ENCODE measurements at regions not wholly inside any gene's neighbourhood (a gene's known extent, or its start where the extent isn't known, plus 50 kb on each side); places are given as distances from the start of the nearest gene placed in this dataset.

DNA sequence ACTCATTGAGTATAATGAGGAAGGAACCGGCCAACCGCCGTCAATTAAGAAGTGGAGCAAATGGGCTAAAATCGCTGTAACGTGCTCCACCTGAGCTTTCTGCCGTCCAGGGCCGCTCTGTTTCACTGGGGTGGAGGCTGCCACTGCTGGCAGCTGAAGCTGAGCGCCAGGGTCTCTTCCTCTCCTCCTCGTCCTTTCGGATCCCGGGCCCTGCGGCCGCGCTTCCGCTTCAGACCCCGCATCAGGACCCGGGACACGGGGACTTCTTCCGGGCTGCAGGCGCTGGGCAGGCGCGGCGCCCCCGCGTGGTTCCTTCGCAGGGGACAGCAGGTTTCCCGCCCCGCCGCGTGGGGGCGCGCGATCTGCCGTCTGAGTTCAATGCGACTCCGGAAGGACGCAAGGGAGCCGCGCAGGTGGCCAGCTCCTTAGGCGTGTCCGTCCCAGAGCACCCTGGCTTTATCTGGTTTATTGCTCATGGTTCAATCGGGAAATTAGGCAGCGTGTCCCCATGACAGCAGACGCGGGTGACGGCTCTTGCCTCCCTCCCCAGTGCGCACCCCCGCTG is 519.8 kb downstream of the TRIML1 start:
- Histone ChIP-seq H2AFZ (ENCODE audit: low read length) (no peak overlapping the region), H4K91ac (ENCODE audit: low read depth, low read length, poor library complexity) (peak overlapping the region; percentile 66), H3K36me3 (replicated peaks in 1 of 2; ENCODE audit: control insufficient read depth in 2 of 2, insufficient read depth in 2 of 2, low read length in 2 of 2) (no peaks in the 10 kb centered on the region), H2BK120ac (ENCODE audit: low read depth, low read length) (no peak overlapping the region), H3K23ac (ENCODE audit: low read depth, low read length, poor library complexity) (peak overlapping the region; percentile 27), H3K4me2 (ENCODE audit: insufficient read depth, low read length, poor library complexity, severe bottlenecking) (no peak overlapping the region), H2AK5ac (ENCODE audit: low read depth, low read length) (peak overlapping the region; percentile 64), H3K4me1 (ENCODE audit: control insufficient read depth in 2 of 2, insufficient read depth in 1 of 2, low read depth in 1 of 2, low read length in 2 of 2) (no peaks in the 10 kb centered on the region), H3K9me3 (replicated peaks in 1 of 2; ENCODE audit: control insufficient read depth in 2 of 2, insufficient read depth in 1 of 2, low read depth in 1 of 2, low read length in 2 of 2) (no peaks in the 10 kb centered on the region), H2BK12ac (ENCODE audit: low read length) (no peak overlapping the region), H3K9ac (ENCODE audit: low read depth, low read length, poor library complexity) (no peak overlapping the region), H3K27ac (replicated peaks; ENCODE audit: low read length) (no peak overlapping the region), H3K4me3 (ENCODE audit: low read length in 2 of 2) (no peak overlapping the region), H3K18ac (ENCODE audit: low read length) (peak overlapping the region; percentile 87), H3K27me3 (ENCODE audit: control insufficient read depth in 3 of 3, insufficient read depth in 3 of 3, low read depth in 1 of 3, low read length in 3 of 3) (no peaks in the 10 kb centered on the region), H3K4ac (ENCODE audit: low read length) (no peak overlapping the region), H3K14ac (ENCODE audit: low read length) (no peak overlapping the region), H3K79me1 (ENCODE audit: low read depth, low read length) (no peaks in the 10 kb centered on the region), H2BK15ac (ENCODE audit: low read length) (no peak overlapping the region), H2BK5ac (ENCODE audit: low read length) (no peak overlapping the region), H4K8ac (ENCODE audit: low read depth, low read length) (no peak overlapping the region)
- DNase-seq (ENCODE audit: low spot score): no peak
- no CpG with 5 or more reads among the region's 48 CpGs for WGBS, 2 donors (ENCODE audit: extremely low coverage in 2 of 2, insufficient read length in 2 of 2, insufficient replicate concordance in 1 of 2)

DNA sequence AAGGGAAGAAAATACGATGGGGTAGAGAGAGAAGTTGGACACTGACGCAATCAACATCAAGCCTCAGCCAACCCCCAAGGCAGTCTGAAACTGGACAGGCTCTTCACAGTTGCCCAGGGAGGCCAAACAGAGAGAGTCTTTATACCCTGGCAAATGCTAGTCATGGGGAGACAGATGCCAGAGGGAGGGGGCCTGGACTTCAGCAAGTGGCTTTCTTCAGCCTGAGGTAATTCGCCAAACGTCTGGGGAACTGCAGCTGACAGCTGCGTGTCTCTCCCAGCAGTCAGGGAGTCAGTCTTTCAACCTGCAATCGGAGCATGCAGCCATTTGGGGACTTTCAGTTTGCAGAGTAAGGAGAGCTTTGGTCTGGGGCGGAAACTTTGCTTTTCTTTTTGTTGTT is 521.6 kb downstream of the TRIML1 start:
- no peak overlapping the region for H4K91ac ChIP-seq (ENCODE audit: low read depth, low read length, poor library complexity)
- no peaks in the 10 kb centered on the region for H3K4me1 ChIP-seq (ENCODE audit: control insufficient read depth in 2 of 2, insufficient read depth in 1 of 2, low read depth in 1 of 2, low read length in 2 of 2)
- no peak overlapping the region for H4K8ac ChIP-seq (ENCODE audit: low read depth, low read length)
- no peak overlapping the region for H3K4me3 ChIP-seq (ENCODE audit: low read length in 2 of 2)
- no peak overlapping the region for H2BK5ac ChIP-seq (ENCODE audit: low read length)
- DNase-seq (ENCODE audit: low spot score): no peak
- no peak overlapping the region for H2AK5ac ChIP-seq (ENCODE audit: low read depth, low read length)
- H3K27me3 ChIP-seq (ENCODE audit: control insufficient read depth in 3 of 3, insufficient read depth in 3 of 3, low read depth in 1 of 3, low read length in 3 of 3): no peaks in the 10 kb centered on the region
- H3K9ac ChIP-seq (ENCODE audit: low read depth, low read length, poor library complexity): no peak overlapping the region
- no peak overlapping the region for H3K14ac ChIP-seq (ENCODE audit: low read length)
- H3K4ac ChIP-seq (ENCODE audit: low read length): no peak overlapping the region
- H3K27ac ChIP-seq (replicated peaks; ENCODE audit: low read length): no peak overlapping the region
- peak overlapping the region; percentile 15 for H3K18ac ChIP-seq (ENCODE audit: low read length)
- no peak overlapping the region for H3K23ac ChIP-seq (ENCODE audit: low read depth, low read length, poor library complexity)
- no peak overlapping the region for H2AFZ ChIP-seq (ENCODE audit: low read length)
- H3K9me3 ChIP-seq (replicated peaks in 1 of 2; ENCODE audit: control insufficient read depth in 2 of 2, insufficient read depth in 1 of 2, low read depth in 1 of 2, low read length in 2 of 2): no peaks in the 10 kb centered on the region
- H2BK12ac ChIP-seq (ENCODE audit: low read length): no peak overlapping the region
- no CpG with 5 or more reads among the region's 7 CpGs for WGBS, 2 donors (ENCODE audit: extremely low coverage in 2 of 2, insufficient read length in 2 of 2, insufficient replicate concordance in 1 of 2)
- H3K4me2 ChIP-seq (ENCODE audit: insufficient read depth, low read length, poor library complexity, severe bottlenecking): no peak overlapping the region
- no peaks in the 10 kb centered on the region for H3K36me3 ChIP-seq (replicated peaks in 1 of 2; ENCODE audit: control insufficient read depth in 2 of 2, insufficient read depth in 2 of 2, low read length in 2 of 2)
- H3K79me1 ChIP-seq (ENCODE audit: low read depth, low read length): no peaks in the 10 kb centered on the region
- no peak overlapping the region for H2BK15ac ChIP-seq (ENCODE audit: low read length)
- H2BK120ac ChIP-seq (ENCODE audit: low read depth, low read length): no peak overlapping the region

DNA sequence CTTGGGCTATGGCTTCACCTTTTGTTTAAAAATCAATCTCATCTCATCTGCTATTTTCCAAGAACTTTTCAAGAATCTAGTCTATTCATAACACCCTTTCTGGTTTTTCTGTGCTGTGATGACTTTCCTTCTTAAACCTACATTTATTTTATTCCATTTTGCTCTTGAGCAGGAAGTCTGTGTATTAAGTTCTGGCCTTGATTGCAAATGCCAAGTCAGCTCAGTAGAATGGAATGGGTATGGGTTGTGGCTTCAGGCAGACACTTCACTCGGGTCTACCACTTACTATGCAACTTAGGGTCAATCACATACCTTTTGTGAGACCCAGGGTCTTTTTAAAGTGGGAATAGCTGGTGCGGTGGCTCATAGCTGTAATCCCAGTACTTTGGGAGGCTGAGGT is 522.3 kb downstream of the TRIML1 start:
- no peak overlapping the region for H3K14ac ChIP-seq (ENCODE audit: low read length)
- H3K27me3 ChIP-seq (ENCODE audit: control insufficient read depth in 3 of 3, insufficient read depth in 3 of 3, low read depth in 1 of 3, low read length in 3 of 3): no peaks in the 10 kb centered on the region
- H3K4me3 ChIP-seq (ENCODE audit: low read length in 2 of 2): no peak overlapping the region
- H3K4me1 ChIP-seq (ENCODE audit: control insufficient read depth in 2 of 2, insufficient read depth in 1 of 2, low read depth in 1 of 2, low read length in 2 of 2): no peaks in the 10 kb centered on the region
- H4K8ac ChIP-seq (ENCODE audit: low read depth, low read length): no peak overlapping the region
- H3K4ac ChIP-seq (ENCODE audit: low read length): no peak overlapping the region
- no peak overlapping the region for H3K4me2 ChIP-seq (ENCODE audit: insufficient read depth, low read length, poor library complexity, severe bottlenecking)
- no peak overlapping the region for H3K9ac ChIP-seq (ENCODE audit: low read depth, low read length, poor library complexity)
- H2BK5ac ChIP-seq (ENCODE audit: low read length): no peak overlapping the region
- no CpG with 5 or more reads among the region's 2 CpGs for WGBS, 2 donors (ENCODE audit: extremely low coverage in 2 of 2, insufficient read length in 2 of 2, insufficient replicate concordance in 1 of 2)
- no peak overlapping the region for H2BK120ac ChIP-seq (ENCODE audit: low read depth, low read length)
- no peak overlapping the region for H2AFZ ChIP-seq (ENCODE audit: low read length)
- no peak overlapping the region for H2AK5ac ChIP-seq (ENCODE audit: low read depth, low read length)
- DNase-seq (ENCODE audit: low spot score): no peak
- H4K91ac ChIP-seq (ENCODE audit: low read depth, low read length, poor library complexity): no peak overlapping the region
- H3K36me3 ChIP-seq (replicated peaks in 1 of 2; ENCODE audit: control insufficient read depth in 2 of 2, insufficient read depth in 2 of 2, low read length in 2 of 2): no peaks in the 10 kb centered on the region
- no peaks in the 10 kb centered on the region for H3K9me3 ChIP-seq (replicated peaks in 1 of 2; ENCODE audit: control insufficient read depth in 2 of 2, insufficient read depth in 1 of 2, low read depth in 1 of 2, low read length in 2 of 2)
- no peaks in the 10 kb centered on the region for H3K79me1 ChIP-seq (ENCODE audit: low read depth, low read length)
- H2BK12ac ChIP-seq (ENCODE audit: low read length): no peak overlapping the region
- H3K18ac ChIP-seq (ENCODE audit: low read length): no peak overlapping the region
- H3K23ac ChIP-seq (ENCODE audit: low read depth, low read length, poor library complexity): no peak overlapping the region
- no peak overlapping the region for H2BK15ac ChIP-seq (ENCODE audit: low read length)
- no peak overlapping the region for H3K27ac ChIP-seq (replicated peaks; ENCODE audit: low read length)

DNA sequence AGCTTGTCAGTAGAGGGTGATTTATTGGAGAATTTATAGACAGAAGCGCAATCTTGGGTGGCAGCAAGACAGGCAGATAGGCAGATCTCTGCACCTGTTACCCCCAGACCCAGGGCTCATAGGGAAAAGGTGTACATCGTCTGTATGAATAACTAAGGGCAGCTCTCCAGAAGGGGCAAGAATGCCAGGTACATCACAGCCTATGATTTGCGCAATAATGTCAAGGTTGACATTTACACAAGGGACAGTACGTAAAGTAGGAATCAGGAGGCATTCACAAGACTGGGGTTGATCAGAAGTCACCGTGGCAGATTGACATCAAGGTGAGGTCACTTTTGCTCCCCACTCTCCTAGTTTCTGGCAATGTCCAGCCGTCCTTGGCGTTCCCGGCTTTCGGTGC is 524.1 kb downstream of the TRIML1 start:
- Histone ChIP-seq H3K18ac (ENCODE audit: low read length) (no peak overlapping the region), H3K9ac (ENCODE audit: low read depth, low read length, poor library complexity) (peak overlapping the region; percentile 10), H3K36me3 (replicated peaks in 1 of 2; ENCODE audit: control insufficient read depth in 2 of 2, insufficient read depth in 2 of 2, low read length in 2 of 2) (no peaks in the 10 kb centered on the region), H2AFZ (ENCODE audit: low read length) (no peak overlapping the region), H3K4me1 (ENCODE audit: control insufficient read depth in 2 of 2, insufficient read depth in 1 of 2, low read depth in 1 of 2, low read length in 2 of 2) (no peaks in the 10 kb centered on the region), H3K23ac (ENCODE audit: low read depth, low read length, poor library complexity) (no peak overlapping the region), H3K4me2 (ENCODE audit: insufficient read depth, low read length, poor library complexity, severe bottlenecking) (no peak overlapping the region), H2BK12ac (ENCODE audit: low read length) (no peak overlapping the region), H3K9me3 (replicated peaks in 1 of 2; ENCODE audit: control insufficient read depth in 2 of 2, insufficient read depth in 1 of 2, low read depth in 1 of 2, low read length in 2 of 2) (no peaks in the 10 kb centered on the region), H2BK120ac (ENCODE audit: low read depth, low read length) (no peak overlapping the region), H2AK5ac (ENCODE audit: low read depth, low read length) (no peak overlapping the region), H3K14ac (ENCODE audit: low read length) (no peak overlapping the region), H3K27me3 (ENCODE audit: control insufficient read depth in 3 of 3, insufficient read depth in 3 of 3, low read depth in 1 of 3, low read length in 3 of 3) (no peaks in the 10 kb centered on the region), H3K79me1 (ENCODE audit: low read depth, low read length) (no peaks in the 10 kb centered on the region), H2BK15ac (ENCODE audit: low read length) (no peak overlapping the region), H3K4me3 (ENCODE audit: low read length in 2 of 2) (no peak overlapping the region), H4K8ac (ENCODE audit: low read depth, low read length) (no peak overlapping the region), H3K27ac (replicated peaks; ENCODE audit: low read length) (no peak overlapping the region), H4K91ac (ENCODE audit: low read depth, low read length, poor library complexity) (no peak overlapping the region), H2BK5ac (ENCODE audit: low read length) (no peak overlapping the region), H3K4ac (ENCODE audit: low read length) (no peak overlapping the region)
- WGBS, 2 donors (ENCODE audit: extremely low coverage in 2 of 2, insufficient read length in 2 of 2, insufficient replicate concordance in 1 of 2): no CpG with 5 or more reads among the region's 9 CpGs
- DNase-seq (ENCODE audit: low spot score): no peak

Measured in neuronal stem cell (in vitro differentiated cells).